Left renal pelvis (tissue), 4 donors: ENCODE measurements at regions not wholly inside any gene's neighbourhood (a gene's known extent, or its start where the extent isn't known, plus 50 kb on each side); places are given as distances from the start of the nearest gene placed in this dataset.
"Not testable (repeated sequence)": the region's sequence is repeated elsewhere in the genome, so short reads cannot be mapped to it uniquely, and the experiment has no call there.

Experiments used
- DNase-seq, 4 donors: peaks; one replicate each; pipeline ENCODE4 v3.0.0-alpha.2; 2013; ENCODE audit warnings: low read depth in 4 of 4, low spot score in 3 of 4

DNA sequence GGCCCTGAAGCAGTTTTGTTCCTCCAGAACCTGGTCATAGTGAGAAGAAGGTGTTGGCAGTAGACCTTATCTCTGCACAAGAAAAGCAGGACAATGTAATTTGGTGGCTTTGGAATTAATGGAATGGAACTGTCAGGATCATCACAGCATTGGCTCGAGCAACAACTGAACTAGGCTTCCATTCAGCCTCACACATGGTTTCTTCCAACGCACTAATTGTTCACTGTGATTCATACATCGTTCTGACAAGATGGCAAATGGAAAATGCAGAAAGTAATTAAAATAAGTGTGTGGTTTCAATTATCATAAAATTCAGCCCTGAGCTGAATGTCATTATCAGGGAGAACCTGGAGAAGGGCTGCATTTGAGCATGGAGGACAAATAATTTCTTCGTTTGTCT lies 80.6 kb downstream of the MFSD1 start:
- no peak for DNase-seq

GRCh38 chr3:158896729-158897128 lies 94.9 kb downstream of the MFSD1 start:
- no peak for DNase-seq

GRCh38 chr3:158906749-158907148 lies 104.9 kb downstream of the MFSD1 start:
- DNase-seq = no peak

DNA sequence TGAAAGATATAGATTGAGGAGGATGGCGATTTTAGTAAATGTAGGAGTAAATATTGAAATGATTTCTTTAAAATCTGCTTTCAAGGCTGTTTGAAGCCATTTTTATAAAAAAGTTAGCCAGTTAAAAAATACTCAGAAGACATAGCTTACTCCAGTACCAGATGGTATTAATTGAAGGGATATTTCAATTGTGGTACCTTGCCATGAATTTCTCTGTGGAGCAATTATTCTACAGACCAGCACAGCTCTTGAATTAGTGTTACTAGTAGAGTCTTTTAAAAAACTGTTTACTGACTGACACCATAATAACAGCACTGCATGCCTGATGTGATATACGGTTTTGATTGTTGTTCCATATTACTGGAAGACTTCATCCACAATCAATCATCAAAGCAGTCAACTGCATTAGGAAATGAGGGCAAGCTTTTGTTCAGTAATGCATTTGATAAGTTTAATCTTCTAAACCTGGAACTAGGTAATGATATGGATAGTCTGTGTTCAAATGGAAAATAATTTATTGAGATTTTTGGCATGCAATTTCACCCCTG lies 106.4 kb downstream of the MFSD1 start:
- no peak for DNase-seq

GRCh38 chr3:158909870-158910269 lies 108.0 kb downstream of the MFSD1 start:
- DNase-seq = no peak

GRCh38 chr3:158911586-158911985 lies 109.7 kb downstream of the MFSD1 start:
- no peak for DNase-seq

DNA sequence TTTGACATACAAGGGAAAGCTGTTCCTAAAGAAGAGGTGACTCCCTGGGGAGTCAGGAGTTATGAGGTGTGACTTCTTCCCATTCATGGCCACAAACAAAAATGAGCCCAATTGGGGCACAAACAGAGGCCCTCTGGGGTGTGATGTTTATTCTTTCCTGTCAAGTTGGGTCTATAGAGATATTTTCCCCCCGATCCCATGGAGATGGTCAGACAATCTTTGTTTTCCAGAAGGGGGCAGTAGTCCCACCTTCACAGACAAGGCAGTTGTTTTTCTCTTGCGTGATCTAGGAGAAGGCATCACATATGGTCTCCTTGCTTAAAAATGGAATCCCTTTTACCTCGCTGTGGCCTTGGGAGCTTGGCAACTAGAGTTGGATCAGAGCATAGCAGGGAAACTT lies 110.3 kb downstream of the MFSD1 start:
- no peak for DNase-seq

GRCh38 chr3:158912621-158913020 lies 110.8 kb downstream of the MFSD1 start:
- DNase-seq = no peak

- DNase-seq = no peak
These were observed 114.3 kb downstream of the MFSD1 start for GRCh38 chr3:158916111-158916510.

DNA sequence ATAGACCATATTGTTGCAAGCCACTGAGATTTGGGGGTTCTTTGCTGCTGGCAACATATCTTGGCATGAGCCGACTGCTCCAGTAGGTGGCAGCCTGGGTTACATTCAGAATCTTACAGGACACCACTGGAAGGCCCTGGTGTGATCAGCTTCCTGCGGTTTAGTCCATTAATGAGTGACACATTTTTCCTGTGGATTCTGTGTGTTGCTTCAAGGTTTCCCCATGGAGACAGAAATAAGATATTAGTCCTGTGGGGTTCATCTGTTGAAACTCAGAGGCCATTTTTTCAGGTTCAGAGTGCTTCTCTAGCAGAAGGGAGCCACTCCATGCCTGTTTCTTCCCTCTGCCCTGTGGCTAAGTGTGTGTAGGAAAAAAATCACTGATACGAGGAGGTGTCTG lies 116.2 kb downstream of the MFSD1 start:
- DNase-seq = peak; percentile 12 to 29 (median 18)

GRCh38 chr3:158918451-158918850 lies 116.6 kb downstream of the MFSD1 start:
- DNase-seq = no peak

- no peak for DNase-seq
These were observed 118.5 kb downstream of the MFSD1 start for GRCh38 chr3:158920371-158920770.

DNA sequence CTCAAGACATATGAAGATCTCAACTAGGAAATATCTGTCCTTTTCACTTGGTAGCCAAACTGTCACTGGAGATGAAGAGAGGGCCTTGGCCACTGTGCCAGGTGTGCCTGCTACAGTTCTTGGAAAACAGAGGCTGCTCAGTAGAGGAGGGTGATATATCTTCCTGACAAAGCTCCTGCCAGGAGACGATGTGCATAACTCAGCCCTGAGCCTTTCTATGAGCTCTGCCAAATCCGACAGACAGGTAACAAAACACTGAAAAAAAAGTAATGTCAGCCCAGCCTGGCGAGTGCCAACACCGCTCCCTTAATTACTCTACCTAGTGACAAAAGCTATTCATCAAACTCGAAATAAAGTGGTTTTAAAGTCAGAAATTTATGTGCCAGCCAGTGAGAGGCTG lies 123.2 kb downstream of the MFSD1 start:
- no peak for DNase-seq

DNA sequence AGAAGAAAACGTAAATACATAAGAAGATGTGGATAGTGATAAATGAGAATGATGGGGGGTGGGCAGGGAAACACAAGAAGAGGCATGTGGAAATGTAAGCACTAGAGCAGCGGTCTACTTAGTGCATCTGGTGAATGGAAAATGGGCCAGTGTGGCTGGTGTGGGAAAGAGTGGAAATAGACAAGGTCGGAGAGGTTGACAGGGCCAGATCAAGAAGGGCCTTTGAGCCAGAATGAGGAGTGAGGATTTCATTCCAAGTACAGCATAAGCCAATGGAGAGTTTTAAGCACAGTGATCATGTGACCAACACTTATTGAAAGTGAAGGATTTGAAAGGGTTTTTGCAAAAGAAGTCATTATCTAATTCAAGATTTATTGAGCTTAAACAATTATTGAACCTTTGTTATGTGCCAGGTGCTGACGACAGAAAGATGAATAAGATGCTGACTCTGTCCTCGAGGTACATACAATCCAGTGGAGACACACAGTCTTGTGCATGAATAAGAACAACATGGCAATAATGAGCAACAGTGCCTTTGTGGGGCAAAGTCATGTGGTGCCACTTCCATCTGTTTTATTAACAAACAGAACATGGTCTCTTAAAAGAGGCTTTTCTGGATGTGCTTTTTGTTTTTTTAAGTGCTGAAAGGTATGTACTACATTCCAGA lies 124.1 kb downstream of the MFSD1 start:
- no peak for DNase-seq

DNA sequence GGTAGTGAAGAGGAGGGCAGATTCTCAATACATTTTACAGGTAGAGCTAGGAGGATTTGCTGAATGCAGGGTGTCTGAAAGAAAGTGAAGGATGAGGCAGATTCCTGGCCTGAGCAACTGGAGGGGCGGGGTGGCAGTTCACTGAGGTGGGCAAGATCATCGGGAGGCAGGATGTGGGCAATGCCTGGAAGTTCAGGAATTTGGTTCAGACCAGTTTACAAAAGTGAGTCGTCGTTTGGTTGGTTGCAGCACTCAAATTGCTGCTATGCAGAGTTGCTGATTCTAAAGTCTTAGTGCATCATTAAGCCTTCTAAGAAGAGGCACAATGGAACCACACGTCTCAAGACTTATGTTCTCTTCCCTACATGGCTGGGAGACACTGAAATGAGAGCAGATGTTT lies 134.0 kb downstream of the MFSD1 start:
- DNase-seq = no peak

DNA sequence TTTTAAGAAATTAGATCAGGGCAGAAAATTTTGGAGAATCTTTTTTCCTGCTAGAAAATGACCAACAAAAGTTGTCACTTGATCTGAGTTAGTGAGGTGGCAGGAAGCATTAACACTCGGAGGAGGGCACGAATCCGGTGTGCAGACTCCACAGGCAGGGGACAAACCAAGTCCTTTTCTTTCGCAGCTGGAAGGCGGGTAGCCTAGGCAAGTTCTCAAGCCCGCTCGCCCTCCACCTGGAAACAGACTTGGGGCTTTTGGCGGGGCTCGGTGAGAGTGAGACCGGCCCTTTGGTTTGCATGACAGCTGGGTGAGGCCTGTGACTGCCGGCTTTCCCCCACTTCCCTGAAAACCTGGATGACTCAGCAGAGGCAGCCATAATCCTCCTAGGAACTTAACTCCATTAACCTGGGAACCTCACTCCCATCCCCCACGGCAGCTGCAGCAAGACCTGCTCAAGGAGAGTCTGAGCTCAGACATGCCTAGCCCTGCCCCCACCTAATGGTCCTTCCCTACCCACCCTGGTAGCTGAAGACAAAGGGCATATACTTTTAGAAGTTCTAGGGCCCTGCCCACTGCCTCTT lies 134.8 kb downstream of the MFSD1 start:
- no peak for DNase-seq

DNA sequence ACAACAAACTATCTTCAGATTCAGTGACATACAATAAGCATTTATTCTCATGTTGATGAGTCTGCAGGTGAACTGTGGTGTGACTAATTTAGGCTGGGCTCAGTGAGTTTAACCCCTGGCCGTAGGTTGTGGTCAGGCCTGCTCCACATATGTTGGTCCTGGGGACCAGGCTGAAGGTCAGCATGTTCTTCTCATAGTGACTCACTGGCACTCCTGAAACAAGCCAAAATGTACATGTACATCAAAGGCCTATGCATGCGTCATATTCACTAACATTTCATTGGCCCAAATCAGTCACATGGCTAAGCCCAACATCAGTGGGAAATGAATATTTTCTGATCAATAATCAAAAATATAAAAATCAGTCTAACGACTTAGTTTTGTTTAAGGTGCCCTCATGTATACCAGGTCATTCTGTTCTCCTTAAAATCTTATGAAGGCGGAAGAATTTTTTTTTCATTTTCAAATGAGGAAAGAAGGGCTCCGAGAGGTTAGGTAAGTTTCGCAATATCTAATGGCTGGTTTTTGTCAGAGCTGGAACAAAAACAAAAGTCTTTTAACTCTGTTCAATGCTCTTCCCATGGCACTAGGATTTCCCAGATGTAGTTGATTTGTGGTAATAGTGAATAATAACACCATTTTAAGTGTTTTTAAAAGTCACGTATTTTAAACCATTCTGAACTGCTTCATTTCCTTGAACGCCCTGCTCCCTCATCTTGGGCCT lies 148.5 kb downstream of the MFSD1 start:
- DNase-seq = no peak

GRCh38 chr3:158953131-158953530 lies 151.3 kb downstream of the MFSD1 start:
- no peak for DNase-seq

- no peak for DNase-seq
These were observed 152.6 kb downstream of the MFSD1 start for GRCh38 chr3:158954420-158954819.

GRCh38 chr3:158957777-158958176 lies 155.9 kb downstream of the MFSD1 start:
- DNase-seq = not testable (repeated sequence)

DNA sequence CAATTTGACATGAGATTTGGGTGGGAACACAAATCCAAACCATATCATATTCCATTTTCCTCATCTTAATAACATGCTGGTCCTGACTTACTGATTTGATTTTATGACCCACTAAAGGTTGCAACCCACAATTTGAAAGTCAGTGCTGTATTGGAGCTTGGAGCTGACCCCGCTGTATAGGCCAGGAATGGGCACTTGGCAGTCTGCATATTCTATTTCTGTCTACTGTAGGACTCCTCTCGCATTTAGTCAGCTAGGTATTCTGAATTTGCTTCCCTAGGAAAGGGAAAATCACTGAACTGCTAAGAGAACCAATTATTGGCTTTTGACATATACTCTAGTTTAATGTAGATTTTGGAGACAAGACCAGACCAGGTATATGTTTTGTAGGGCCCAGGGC lies 157.0 kb downstream of the MFSD1 start:
- DNase-seq = no peak

- DNase-seq = no peak
These were observed 159.6 kb downstream of the MFSD1 start for GRCh38 chr3:158961471-158961870.
